ENCODE measurements at regions not wholly inside any gene's neighbourhood (a gene's known extent, or its start where the extent isn't known, plus 50 kb on each side); places are given as distances from the start of the nearest gene placed in this dataset.

GRCh38 chrY:7464742-7465141 is 553.2 kb upstream of the AMELY start:
- DNase-seq (ENCODE audit: low spot score): no peak

DNA sequence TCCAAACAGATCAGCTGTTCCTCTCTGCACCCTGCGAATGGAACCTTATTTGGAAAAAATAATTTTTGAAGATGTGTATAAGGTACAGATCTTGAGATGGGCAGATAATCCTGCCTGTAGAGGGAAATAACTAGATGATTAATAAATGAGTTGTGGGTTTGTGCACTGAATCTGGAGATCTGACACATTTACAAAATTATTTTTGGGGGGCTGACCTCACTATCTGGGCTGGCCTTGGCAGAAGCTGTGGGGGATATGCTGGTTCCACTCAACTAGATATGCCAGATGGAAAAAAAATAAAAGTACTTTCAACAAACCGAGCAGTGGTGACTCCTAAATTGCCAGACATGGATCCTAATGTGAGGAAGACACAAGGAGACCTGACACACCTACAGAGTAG is 552.2 kb upstream of the AMELY start:
- no peak for DNase-seq (ENCODE audit: low spot score)

DNA sequence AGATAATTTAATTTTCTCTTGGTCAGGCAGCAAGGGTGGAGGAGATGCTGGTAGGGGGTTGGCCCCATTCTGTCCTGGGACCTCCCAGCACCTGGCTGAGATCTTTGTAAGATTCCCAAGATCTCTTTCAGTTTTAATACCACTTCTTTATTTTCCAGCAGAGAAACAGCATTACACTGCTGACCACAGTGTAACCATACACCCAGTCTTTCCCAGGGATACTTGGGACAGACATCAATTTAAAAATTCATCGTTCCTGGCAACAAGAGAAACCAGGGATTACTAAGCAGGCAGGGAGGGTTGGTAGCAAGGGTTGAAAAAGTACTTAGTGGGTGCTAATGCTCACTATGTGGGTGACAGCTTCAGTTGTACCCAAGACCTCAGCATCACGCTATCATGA is 551.6 kb upstream of the AMELY start:
- no peak for DNase-seq (ENCODE audit: low spot score)

- DNase-seq (ENCODE audit: low spot score): no peak
These were observed 551.1 kb upstream of the AMELY start for GRCh38 chrY:7462657-7463056.

DNA sequence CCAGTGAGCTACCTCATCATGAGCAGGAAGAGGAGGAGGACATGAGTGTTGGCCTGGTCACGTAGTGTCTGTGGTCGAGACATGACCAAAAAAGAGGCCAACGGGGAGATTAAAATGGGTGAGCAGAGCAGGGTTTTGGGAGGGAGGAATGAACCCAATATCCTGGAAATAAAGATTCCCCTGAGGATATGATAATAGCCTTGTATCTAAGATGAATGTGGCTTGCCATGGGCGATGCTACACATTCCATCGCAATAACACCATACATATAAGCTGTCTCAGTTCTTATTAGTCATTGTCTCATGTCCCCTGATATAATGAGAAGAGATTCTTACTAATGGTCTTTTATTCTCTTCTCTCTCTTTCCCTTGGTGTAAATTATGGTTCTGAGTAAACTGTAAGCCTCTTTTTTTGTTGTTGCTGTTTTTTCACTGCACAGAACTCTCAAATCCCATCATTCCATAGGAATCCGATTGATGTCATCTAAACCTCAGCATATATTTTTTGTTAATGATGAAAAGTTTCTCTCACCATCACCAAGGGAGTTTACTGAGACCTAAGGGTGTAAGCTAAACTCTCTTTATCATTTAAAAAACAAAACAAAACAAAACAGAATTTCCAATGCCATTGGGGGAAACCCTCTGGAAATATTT is 550.4 kb upstream of the AMELY start:
- no peak for DNase-seq (ENCODE audit: low spot score)

DNA sequence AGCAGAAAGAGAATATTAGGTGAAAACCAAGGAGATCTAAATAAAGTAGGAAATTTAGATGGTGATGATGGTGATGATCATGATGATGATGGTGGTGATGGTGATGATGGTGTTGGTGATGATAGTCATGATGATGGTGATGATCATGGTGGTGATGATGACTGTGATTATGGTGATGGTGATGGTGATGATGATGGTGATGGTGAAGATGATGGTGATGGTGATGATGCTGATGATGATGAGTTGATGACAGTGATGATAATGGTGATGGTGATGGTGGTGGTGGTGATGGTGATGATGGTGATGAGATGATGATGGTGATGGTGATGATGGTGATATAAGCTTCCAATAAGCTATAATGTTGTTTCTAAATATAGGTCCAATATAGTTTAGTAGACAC is 548.2 kb upstream of the AMELY start:
- no peak for DNase-seq (ENCODE audit: low spot score)

DNA sequence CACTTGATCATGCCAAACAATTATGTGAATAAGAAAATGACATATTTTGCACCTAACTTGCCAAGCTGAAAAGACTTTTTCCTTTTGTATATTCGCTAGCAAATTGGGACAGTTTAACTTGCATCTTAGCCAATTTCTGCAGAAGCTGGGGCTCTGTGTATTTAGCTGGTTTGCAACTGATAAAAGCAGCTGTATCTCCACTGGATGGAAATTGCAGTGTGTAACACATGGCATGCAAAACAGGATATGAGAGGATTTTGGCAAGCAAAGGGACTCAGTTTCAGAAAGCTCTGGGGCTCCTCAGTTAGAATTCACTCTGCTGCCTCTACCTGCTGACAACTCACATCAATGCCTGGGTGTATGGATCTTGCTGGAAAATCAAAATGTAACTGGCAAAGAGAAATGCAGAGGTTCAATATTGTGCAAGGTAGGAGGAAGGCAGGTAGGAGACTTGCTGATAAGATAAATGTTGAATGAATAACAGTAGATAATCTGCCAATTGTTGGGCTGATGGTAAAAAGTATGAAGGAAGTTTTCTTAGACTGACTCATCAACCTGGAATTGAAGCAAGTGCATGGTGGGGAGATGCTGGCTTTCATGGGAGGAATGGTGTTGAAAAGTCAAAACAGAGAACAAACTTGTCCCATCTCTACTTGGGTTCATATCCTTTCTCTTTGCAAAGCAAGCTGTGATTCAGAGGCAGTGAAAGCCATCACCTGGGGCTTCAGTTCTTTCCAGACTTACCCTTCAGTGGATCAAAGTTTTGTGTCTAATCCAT is 546.9 kb upstream of the AMELY start:
- DNase-seq (ENCODE audit: low spot score): no peak

GRCh38 chrY:7457286-7458015 is 545.9 kb upstream of the AMELY start:
- DNase-seq (ENCODE audit: low spot score): no peak

- no peak for DNase-seq (ENCODE audit: low spot score)
These were observed 544.1 kb upstream of the AMELY start for GRCh38 chrY:7455626-7456025.

DNA sequence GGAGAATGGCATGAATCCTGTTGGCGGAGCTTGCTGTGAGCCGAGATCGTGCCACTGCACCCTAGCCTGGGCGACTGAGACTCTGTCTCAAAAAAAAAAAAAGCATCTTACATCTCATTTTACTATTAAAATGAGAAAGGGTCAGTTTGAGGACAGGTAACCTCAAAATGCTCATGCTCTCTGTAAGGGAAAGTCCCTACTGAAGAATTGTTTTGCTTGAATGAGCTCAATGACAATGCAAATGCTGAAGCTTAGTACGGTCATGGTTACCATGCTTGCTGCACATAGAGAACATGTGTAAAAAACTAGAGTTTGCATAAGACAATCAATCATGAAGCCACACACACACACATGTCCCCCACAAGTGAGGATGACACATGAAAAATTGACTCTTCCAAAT is 541.8 kb upstream of the AMELY start:
- DNase-seq (ENCODE audit: low spot score): peak; percentile 17

GRCh38 chrY:7452246-7452645 is 540.7 kb upstream of the AMELY start:
- DNase-seq (ENCODE audit: low spot score): no peak

DNA sequence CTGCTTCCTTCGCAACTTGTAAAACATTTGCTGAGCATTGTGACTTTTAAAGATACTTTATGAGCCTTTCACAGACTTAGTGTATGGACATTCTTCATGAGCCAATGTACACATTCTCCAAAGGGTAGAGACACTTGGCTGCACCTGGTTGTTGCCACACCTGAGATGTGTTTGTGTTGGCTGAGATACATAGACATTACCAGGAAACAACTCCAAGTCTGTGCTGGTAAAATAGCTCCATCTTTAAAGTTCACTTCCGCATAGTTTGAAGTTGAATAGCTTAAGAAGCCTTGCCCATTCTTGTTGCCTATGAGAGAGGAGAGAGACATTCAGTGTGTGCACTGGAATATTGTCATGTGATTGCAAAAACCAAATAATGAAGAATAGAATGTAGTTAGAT is 538.3 kb upstream of the AMELY start:
- no peak for DNase-seq (ENCODE audit: low spot score)

DNA sequence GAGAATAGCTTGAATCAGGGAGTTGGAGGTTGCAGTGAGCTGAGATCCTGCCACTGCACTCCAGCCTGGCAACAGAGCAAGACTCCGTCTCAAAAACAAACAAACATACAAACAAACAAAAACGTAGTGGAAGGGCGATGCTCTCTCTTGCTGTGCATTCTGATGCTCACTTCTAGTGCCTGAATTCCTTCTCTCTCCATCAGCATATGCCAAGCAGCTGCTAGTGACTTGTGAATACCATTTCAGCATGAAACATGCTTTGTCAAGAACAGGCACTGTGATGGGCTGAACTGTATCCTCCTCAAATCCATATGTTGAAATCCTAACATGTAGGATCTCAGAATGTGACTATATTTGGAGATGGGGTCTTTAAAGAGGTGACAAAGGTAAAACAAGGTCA is 537.1 kb upstream of the AMELY start:
- DNase-seq (ENCODE audit: low spot score): no peak

- no peak for DNase-seq (ENCODE audit: low spot score)
These were observed 536.4 kb upstream of the AMELY start for GRCh38 chrY:7447881-7448516.

- DNase-seq (ENCODE audit: low spot score): no peak
These were observed 532.6 kb upstream of the AMELY start for GRCh38 chrY:7444141-7444540.

DNA sequence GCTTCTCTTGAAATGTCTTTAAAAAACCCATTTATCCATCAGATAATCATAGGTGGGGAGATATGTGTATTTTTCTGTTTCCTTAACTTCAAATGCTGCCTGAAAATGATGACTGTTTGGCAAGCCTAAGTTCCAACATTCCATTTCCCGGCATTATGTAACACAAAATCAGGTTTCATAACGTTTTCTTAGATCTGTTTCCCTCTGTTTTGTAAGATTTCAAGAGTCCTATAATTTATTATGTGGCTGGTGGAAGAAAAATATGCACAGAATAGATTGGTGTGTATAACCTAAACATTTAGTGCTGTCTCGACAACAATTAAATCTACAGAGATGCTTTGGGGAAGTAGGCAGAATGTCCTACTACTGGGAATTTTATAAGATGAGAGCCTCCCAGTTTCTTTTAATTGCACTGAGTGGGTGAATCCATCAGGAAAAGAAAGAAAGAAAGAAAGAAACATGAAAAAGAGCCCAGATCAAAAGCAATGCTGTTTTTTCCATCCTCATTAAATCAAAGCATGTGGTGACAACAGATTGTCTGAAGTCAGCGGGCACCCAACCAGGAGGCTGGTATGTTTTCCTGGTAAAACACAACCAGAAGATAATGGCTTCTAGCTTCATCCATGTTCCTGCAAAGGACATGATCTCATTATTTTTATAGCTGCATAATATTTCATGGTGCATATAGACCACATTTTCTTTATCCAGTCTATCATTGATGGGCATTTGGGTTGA is 529.4 kb upstream of the AMELY start:
- no peak for DNase-seq (ENCODE audit: low spot score)

DNA sequence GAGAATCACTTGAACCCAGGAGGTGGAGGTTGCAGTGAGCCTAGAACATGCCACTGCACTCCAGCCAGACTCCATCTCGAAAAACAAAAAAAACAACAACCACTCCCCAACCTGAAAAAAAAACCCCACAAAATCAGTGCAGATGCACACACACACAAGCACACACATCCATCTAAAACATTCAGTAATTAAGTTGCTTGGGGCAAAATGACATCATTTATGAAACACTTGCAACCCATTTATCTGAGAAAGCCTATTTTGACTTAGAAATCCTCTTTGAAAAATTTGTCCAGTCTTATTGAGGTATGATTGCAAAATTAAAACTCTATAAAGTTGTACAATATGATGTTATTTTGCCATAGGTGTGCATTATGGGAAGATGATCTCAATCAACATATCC is 525.5 kb upstream of the AMELY start:
- DNase-seq (ENCODE audit: low spot score): no peak

DNA sequence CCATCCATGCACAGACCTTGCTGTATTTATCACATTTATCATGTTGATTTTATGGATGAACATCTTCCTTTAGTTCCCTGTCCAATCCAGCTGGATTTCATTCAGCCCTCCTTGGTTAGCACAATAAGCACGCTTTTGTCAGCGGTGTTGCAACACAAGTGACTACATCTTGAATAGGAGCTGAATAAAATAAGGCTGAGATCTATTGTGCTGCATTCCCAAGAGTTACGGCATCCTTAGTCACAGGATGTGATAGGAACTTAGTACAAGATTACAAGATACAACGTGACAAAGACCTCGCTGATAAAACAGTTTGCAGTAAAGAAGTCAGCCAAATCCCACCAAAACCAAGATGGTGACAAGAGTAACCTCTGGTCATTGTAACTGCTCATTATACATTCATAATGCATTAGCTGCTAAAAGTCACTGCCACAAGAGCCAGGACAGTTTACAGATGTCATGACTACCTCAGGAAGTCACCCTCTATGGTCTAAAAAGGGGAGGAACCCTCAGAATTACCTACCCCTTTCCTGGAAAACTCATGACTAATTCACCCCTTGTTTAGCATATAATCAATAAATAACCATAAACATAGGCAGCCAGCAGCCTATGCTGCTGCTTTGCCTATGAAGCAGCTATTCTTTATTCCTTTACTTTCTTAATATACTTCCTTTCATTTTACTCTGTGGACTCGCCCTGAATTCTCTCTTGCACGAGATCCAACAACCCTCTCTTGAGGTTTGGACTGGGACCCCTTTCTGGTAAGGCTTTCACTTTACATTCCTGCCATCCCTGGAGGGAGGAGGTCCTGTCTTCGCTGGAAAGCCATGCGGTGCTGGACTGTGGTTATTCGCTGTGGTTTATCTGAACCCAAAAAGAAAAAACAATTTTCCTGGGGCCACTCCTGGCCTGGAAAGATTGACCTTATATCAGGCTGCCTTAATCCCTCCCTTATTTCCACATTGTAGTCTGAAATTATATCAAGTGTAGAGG is 522.6 kb upstream of the AMELY start:
- no peak for DNase-seq (ENCODE audit: low spot score)

DNA sequence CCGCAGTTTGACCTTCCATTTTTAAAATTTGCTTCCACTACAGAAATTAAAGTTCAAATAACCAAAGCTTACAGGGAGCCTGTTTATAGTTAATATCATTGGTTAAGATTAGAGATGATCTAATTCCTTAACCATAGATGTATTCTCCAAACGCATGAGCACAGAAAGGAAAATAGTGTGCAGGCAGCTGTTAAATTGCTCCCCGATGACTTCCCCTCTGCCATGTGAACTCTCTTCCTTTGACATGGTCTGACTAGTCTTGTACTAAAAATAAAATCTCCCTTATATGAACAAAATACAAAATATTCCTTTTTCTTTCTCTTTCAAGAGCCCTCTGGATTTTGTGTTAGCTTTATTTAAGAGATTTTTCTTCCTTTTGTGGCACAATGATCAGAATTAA is 507.6 kb upstream of the AMELY start:
- DNase-seq (ENCODE audit: low spot score): no peak

- no peak for DNase-seq (ENCODE audit: low spot score)
These were observed 506.4 kb upstream of the AMELY start for GRCh38 chrY:7417946-7418345.

DNA sequence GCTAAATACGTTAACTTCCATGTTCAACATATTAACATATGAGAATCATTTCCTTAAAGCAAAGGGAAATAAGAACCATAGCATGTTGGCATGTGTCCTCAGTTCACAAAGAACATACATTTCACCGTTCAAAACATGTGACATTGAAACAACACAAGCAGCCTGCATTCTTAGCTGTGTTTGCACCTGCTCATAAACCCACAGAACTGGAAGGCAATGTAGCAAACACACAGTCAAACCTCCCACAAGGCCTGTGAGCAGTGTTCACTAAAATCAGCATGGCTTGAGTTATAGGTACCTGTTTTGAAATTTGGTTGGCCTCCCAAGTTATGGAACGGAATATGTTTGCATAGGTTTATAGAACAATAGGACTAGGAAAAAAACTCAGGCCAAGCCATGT is 504.9 kb upstream of the AMELY start:
- no peak for DNase-seq (ENCODE audit: low spot score)
